Lung (tissue), 11 donors: ENCODE measurements at regions not wholly inside any gene's neighbourhood (a gene's known extent, or its start where the extent isn't known, plus 50 kb on each side); places are given as distances from the start of the nearest gene placed in this dataset.

Source experiments
- ATAC-seq: fragments of 200-7000 bp; cut with Tn5 transposase; one replicate; pipeline ENCODE4 v1.9.1; 2020; ENCODE audit warnings: moderate number of reproducible peaks; ENCODE audit not compliant: insufficient read depth, low FRiP score
- DNase-seq, 3 donors: peaks; one replicate each; pipeline ENCODE4 v3.0.0-alpha.2; 2013 to 2017
- H3K27ac ChIP-seq, 2 donors: one replicate each; pipeline ENCODE4 v1.5.1; 2013; ENCODE audit warnings: mild to moderate bottlenecking in 2 of 2, moderate library complexity in 2 of 2, control low read depth in 1 of 2, inconsistent platforms in 1 of 2, low read depth in 1 of 2, low read length in 1 of 2
- H3K27me3 ChIP-seq, 3 donors: one replicate each; pipeline ENCODE4 v1.5.1; 2013; ENCODE audit warnings: low read length in 2 of 3; ENCODE audit not compliant: control insufficient read depth in 3 of 3, insufficient read depth in 3 of 3
- H3K36me3 ChIP-seq, 4 donors: one replicate each; pipeline ENCODE4 v1.5.1; 2013; ENCODE audit warnings: low read length in 4 of 4, mild to moderate bottlenecking in 1 of 4, moderate library complexity in 1 of 4; ENCODE audit not compliant: control insufficient read depth in 4 of 4, insufficient read depth in 4 of 4
- H3K4me1 ChIP-seq, 5 donors: one replicate each; pipeline ENCODE4 v1.5.1; 2013; ENCODE audit warnings: low read length in 5 of 5, mild to moderate bottlenecking in 2 of 5, moderate library complexity in 1 of 5; ENCODE audit not compliant: control insufficient read depth in 5 of 5, insufficient read depth in 5 of 5
- H3K4me3 ChIP-seq: one replicate; pipeline ENCODE4 v1.5.1; 2013; ENCODE audit warnings: mild to moderate bottlenecking, control low read depth, moderate library complexity
- H3K9ac ChIP-seq, 2 donors: one replicate each; pipeline ENCODE4 v1.5.1; 2013; ENCODE audit warnings: low read length in 2 of 2, control low read depth in 1 of 2; ENCODE audit not compliant: insufficient read depth in 1 of 2
- H3K9me3 ChIP-seq, 4 donors: one replicate each; pipeline ENCODE4 v1.5.1; 2013; ENCODE audit warnings: low read length in 3 of 4, mild to moderate bottlenecking in 1 of 4, moderate library complexity in 1 of 4; ENCODE audit not compliant: control insufficient read depth in 4 of 4, insufficient read depth in 3 of 4
- WGBS, 2 donors: extraction: QIAGEN DNeasy Blood & Tissue Kit; methylation state at CpG; one replicate each; pipeline ENCODE4 v1.1.7; 2013; 5-methylcytosine and 5-hydroxymethylcytosine counted together
- TF ChIP-seq, protein P1 (sequence below): IDR thresholded peaks from 2 replicates; pipeline ENCODE4 v1.5.1; 2012; ENCODE audit warnings: mild to moderate bottlenecking; ENCODE audit errors: control extremely low read depth, extremely low read depth
- donor health status: control.
- donor health status: control.
- donor health status: Bipolar disorder and iron deficiency.
- donor health status: healthy.
- donor health status: DM: yes; HTN: yes; CAD: no.

DNA sequence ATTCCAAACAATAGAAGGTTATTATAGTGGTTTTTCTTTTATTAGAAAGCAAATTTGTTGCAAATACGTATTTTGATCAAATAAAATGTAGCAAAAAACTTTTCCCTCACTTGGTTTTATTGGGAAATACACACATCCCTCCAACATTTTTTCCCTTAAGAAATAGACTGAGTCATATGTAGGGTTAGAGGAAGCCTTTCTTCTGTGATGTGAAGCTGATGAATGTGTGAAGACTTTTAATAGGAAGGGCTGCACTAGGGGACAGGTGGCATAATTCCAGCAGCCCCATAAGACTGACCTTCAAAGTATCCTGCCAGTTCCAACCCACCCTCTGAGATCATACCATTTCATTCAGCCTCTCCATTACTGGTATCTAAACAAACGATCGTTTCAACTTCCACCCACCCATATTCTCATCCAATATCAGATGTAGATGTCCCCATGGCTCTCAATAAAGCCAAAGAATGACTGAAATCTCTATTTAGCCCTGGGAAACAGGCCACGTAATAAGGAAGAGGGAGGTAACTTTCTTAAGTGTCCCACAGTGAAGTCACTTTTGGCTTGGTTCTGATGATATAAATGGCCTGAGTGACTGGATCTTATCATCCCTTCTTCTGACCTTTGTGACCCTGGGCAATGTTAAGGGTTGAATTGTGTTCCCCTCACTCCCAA is 64.7 kb upstream of the LPAR1 start:
- Histone ChIP-seq H3K4me1 (no peaks in the 10 kb centered on the region), H3K27ac (no peak overlapping the region), H3K9me3 (no peaks in the 10 kb centered on the region), H3K27me3 (no peaks in the 10 kb centered on the region), H3K9ac (no peak overlapping the region), H3K36me3 (no peaks in the 10 kb centered on the region), H3K4me3 (no peak overlapping the region)
- no peak for ATAC-seq
- TF ChIP-seq, protein P1, sequence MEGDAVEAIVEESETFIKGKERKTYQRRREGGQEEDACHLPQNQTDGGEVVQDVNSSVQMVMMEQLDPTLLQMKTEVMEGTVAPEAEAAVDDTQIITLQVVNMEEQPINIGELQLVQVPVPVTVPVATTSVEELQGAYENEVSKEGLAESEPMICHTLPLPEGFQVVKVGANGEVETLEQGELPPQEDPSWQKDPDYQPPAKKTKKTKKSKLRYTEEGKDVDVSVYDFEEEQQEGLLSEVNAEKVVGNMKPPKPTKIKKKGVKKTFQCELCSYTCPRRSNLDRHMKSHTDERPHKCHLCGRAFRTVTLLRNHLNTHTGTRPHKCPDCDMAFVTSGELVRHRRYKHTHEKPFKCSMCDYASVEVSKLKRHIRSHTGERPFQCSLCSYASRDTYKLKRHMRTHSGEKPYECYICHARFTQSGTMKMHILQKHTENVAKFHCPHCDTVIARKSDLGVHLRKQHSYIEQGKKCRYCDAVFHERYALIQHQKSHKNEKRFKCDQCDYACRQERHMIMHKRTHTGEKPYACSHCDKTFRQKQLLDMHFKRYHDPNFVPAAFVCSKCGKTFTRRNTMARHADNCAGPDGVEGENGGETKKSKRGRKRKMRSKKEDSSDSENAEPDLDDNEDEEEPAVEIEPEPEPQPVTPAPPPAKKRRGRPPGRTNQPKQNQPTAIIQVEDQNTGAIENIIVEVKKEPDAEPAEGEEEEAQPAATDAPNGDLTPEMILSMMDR, result no peak
- DNase-seq, result no peak
- WGBS, 2 donors, result 78 to 87% methylated on average over 4 of the region's 4 CpGs

DNA sequence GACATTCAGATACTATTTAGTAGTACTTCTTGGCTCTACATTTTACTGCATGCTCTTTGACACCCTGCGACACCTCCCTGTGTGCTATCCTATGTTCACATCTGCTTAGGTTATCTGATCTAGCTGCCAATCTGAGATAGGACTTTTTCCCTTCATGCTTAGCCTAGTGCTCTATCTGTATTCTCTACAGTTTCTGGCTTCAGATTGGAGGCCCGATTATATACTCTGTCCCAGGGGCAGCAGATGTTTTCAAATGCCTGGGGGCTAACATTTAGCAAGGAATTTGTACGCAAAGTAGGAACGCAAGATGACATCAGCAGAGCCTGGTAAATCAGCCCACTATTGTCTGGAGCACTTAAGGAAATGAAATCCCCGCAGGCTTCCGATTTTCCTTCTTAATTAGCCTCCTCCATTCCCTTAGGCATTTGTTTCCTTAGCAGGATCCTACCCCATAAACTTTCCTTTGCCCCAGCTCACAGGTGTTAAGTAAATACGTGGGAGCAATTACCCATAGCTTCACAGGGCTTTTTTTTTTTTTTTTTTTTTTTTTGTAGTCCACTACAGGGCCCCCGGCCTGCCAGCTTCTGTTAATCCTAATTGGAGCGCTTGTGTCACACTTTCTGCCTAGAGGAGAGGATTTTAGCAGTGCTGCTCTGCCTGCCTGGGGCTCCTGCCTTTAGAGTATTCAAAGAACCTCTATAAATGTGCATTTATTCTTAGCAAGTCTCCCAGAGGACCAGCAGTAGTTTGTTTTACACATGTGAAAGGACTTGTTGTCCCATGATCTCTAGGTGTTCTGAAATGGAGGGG is 61.1 kb upstream of the LPAR1 start:
- Histone ChIP-seq H3K27ac (no peak overlapping the region), H3K4me1 (peaks cover 0 to 8% (median 3%) of the 10 kb centered on the region in 5 donors), H3K9ac (no peak overlapping the region), H3K4me3 (no peak overlapping the region), H3K9me3 (no peaks in the 10 kb centered on the region), H3K27me3 (no peaks in the 10 kb centered on the region), H3K36me3 (no peaks in the 10 kb centered on the region)
- TF ChIP-seq, protein P1, result no peak
- DNase-seq (no peak), ATAC-seq (no peak)
- WGBS, 2 donors, result 71 to 76% methylated on average over 9 of the region's 9 CpGs

DNA sequence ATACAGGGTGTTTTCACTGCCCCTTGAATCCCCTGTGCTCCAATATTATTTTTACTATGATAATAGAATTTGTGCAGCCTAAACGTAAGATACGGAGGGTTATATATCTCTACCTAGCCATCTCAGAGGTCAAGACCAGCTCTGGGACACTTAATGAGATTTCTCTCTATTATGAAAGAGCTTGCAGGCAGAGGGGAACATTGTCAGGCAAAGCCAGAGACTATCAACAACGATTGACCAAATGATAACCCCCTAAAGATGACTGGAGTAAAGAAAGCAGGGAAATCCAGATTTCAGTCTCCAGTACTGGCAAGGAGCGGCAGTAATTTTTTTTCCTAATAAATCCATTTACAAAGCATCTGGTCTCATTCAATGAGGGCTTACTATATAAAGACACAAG is 59.8 kb upstream of the LPAR1 start:
- DNase-seq (no peak), ATAC-seq (no peak)
- no peaks in the 10 kb centered on the region for H3K9me3 ChIP-seq
- H3K27me3 ChIP-seq, result no peaks in the 10 kb centered on the region
- H3K36me3 ChIP-seq, result no peaks in the 10 kb centered on the region
- no peak overlapping the region for H3K4me3 ChIP-seq
- no peak overlapping the region for H3K27ac ChIP-seq
- TF ChIP-seq, protein P1, result no peak
- H3K9ac ChIP-seq, result no peak overlapping the region
- 78 to 85% methylated on average over 4 of the region's 4 CpGs for WGBS, 2 donors
- H3K4me1 ChIP-seq, result peaks cover 0 to 8% (median 3%) of the 10 kb centered on the region in 5 donors
